IMR-90 (cell line): ENCODE measurements at regions not wholly inside any gene's neighbourhood (a gene's known extent, or its start where the extent isn't known, plus 50 kb on each side); places are given as distances from the start of the nearest gene placed in this dataset.

Experiments
- ATAC-seq: fragments of 200-7000 bp; cut with Tn5 transposase; 2 replicates; pipeline ENCODE4 v1.9.1; 2020; ENCODE audit warnings: low read depth, mild to moderate bottlenecking, moderate library complexity
- BruUV-seq: library from RNA; stranded (reverse); fragments of 400-500 nt; replicated peaks from 2 replicates; lab custom pipeline; 2021; lab: Mats Ljungman, UMichigan
- CTCF ChIA-PET: fragments of 300-600 bp; formaldehyde crosslinking; extraction: SDS; loops from one replicate; lab custom pipeline; 2021; ENCODE audit warnings: antibody characterized with exemption; lab: Yijun Ruan, JAX
- POLR2A ChIA-PET: fragments of 300-600 bp; sonication (Branson Sonifier 250); formaldehyde crosslinking; loops from one replicate; lab custom pipeline; 2022; ENCODE audit warnings: antibody characterized with exemption; ENCODE audit not compliant: unreplicated experiment; lab: Charles Lee
- DNase-seq: peaks from one replicate; pipeline ENCODE4 v3.0.0; 2013
- H2AFZ ChIP-seq: replicated peaks from 2 replicates; pipeline ENCODE3; 2013; ENCODE audit warnings: low read length, mild to moderate bottlenecking; ENCODE audit not compliant: poor library complexity
- H2AK5ac ChIP-seq: 2 replicates; pipeline ENCODE4 v1.6.1; 2013; ENCODE audit warnings: low read depth, low read length, inconsistent platforms
- H2AK9ac ChIP-seq: replicated peaks from 2 replicates; pipeline ENCODE3; 2013; ENCODE audit warnings: mild to moderate bottlenecking, low read depth, low read length, moderate library complexity; ENCODE audit not compliant: poor library complexity
- H2BK120ac ChIP-seq: 2 replicates; pipeline ENCODE4 v1.6.1; 2013; ENCODE audit warnings: low read depth, low read length, inconsistent platforms
- H2BK15ac ChIP-seq: 3 replicates; pipeline ENCODE4 v1.6.1; 2013; ENCODE audit warnings: low read depth, low read length, inconsistent platforms
- H2BK20ac ChIP-seq: 2 replicates; pipeline ENCODE4 v1.6.1; 2013; ENCODE audit warnings: low read depth, mild to moderate bottlenecking, inconsistent platforms, low read length, moderate library complexity
- H2BK5ac ChIP-seq: 2 replicates; pipeline ENCODE4 v1.6.1; 2013; ENCODE audit warnings: mild to moderate bottlenecking, low read depth, low read length, inconsistent platforms; ENCODE audit not compliant: poor library complexity, severe bottlenecking
- H3K14ac ChIP-seq: replicated peaks from 2 replicates; pipeline ENCODE4 v1.6.1; 2013; ENCODE audit warnings: low read depth, low read length, inconsistent platforms
- H3K18ac ChIP-seq: 2 replicates; pipeline ENCODE4 v1.6.1; 2013; ENCODE audit warnings: low read depth, low read length, control low read depth
- H3K23ac ChIP-seq: 2 replicates; pipeline ENCODE4 v1.6.1; 2013; ENCODE audit warnings: low read depth, low read length, inconsistent platforms
- H3K27ac ChIP-seq: 2 replicates; pipeline ENCODE4 v1.5.1; 2013; ENCODE audit warnings: mild to moderate bottlenecking, control low read depth, low read length; ENCODE audit not compliant: insufficient read depth
- H3K27me3 ChIP-seq: 2 replicates; pipeline ENCODE4 v1.6.1; 2013; ENCODE audit warnings: low read length; ENCODE audit not compliant: control insufficient read depth, insufficient read depth
- H3K36me3 ChIP-seq: 2 replicates; pipeline ENCODE4 v1.6.1; 2013; ENCODE audit warnings: low read length, mixed read lengths; ENCODE audit not compliant: control insufficient read depth, insufficient read depth
- H3K4ac ChIP-seq: 2 replicates; pipeline ENCODE4 v1.6.1; 2013; ENCODE audit warnings: low read depth, low read length, inconsistent platforms
- H3K4me1 ChIP-seq: 2 replicates; pipeline ENCODE4 v1.6.1; 2013; ENCODE audit warnings: low read length, mixed read lengths; ENCODE audit not compliant: control insufficient read depth, insufficient read depth
- H3K4me2 ChIP-seq: 2 replicates; pipeline ENCODE4 v1.6.1; 2013; ENCODE audit warnings: low read depth, mild to moderate bottlenecking, control low read depth, low read length, moderate library complexity
- H3K4me3 ChIP-seq: 2 replicates; pipeline ENCODE4 v1.5.1; 2013; ENCODE audit warnings: low read depth, mild to moderate bottlenecking, control low read depth, low read length, moderate library complexity; ENCODE audit not compliant: insufficient read depth
- H3K56ac ChIP-seq: 2 replicates; pipeline ENCODE4 v1.6.1; 2013; ENCODE audit warnings: low read length, inconsistent platforms; ENCODE audit not compliant: insufficient read depth; ENCODE audit errors: extremely low read depth
- H3K79me1 ChIP-seq, 2 experiments: 2 replicates each; pipeline ENCODE4 v1.6.1; 2013; ENCODE audit warnings: low read length in 2 of 2, inconsistent platforms in 1 of 2, low read depth in 1 of 2
- H3K9ac ChIP-seq: 2 replicates; pipeline ENCODE4 v1.6.1; 2013; ENCODE audit warnings: low read depth, low read length, control low read depth
- H3K9me1 ChIP-seq: 2 replicates; pipeline ENCODE4 v1.6.1; 2013; ENCODE audit warnings: low read length, inconsistent platforms; ENCODE audit not compliant: insufficient read depth
- H3K9me3 ChIP-seq: 2 replicates; pipeline ENCODE4 v1.6.1; 2013; ENCODE audit warnings: low read length; ENCODE audit not compliant: control insufficient read depth, insufficient read depth
- H4K20me1 ChIP-seq: 2 replicates; pipeline ENCODE4 v1.6.1; 2013; ENCODE audit warnings: low read length, inconsistent platforms; ENCODE audit not compliant: insufficient read depth
- H4K5ac ChIP-seq: 2 replicates; pipeline ENCODE4 v1.6.1; 2013; ENCODE audit warnings: mild to moderate bottlenecking, low read depth, low read length, control low read depth
- H4K8ac ChIP-seq, 2 experiments: 2 replicates each; pipeline ENCODE4 v1.6.1; 2013; ENCODE audit warnings: low read depth in 2 of 2, low read length in 2 of 2, control low read depth in 1 of 2, inconsistent platforms in 1 of 2
- H4K91ac ChIP-seq: 2 replicates; pipeline ENCODE4 v1.6.1; 2013; ENCODE audit warnings: low read depth, low read length, inconsistent platforms; ENCODE audit not compliant: insufficient read depth
- BHLHE40 ChIP-seq: fragments of 150-350 bp; IDR thresholded peaks from 2 replicates; pipeline ENCODE4 v1.6.1; 2016; ENCODE audit warnings: mild to moderate bottlenecking, low read depth, low read length
- CEBPB ChIP-seq: IDR thresholded peaks from 2 replicates; pipeline ENCODE4 v1.6.1; 2012; ENCODE audit warnings: low read depth, low read length, improper control_type of control experiment
- FOS ChIP-seq: fragments of 150-350 bp; IDR thresholded peaks from 2 replicates; pipeline ENCODE4 v1.6.1; 2016; ENCODE audit warnings: low read depth, low read length
- MAFK ChIP-seq: IDR thresholded peaks from 2 replicates; pipeline ENCODE4 v1.6.1; 2012; ENCODE audit warnings: low read depth, low read length, improper control_type of control experiment
- MAZ ChIP-seq: IDR thresholded peaks from 2 replicates; pipeline ENCODE4 v1.6.1; 2012; ENCODE audit warnings: low read depth, mild to moderate bottlenecking, low read length, improper control_type of control experiment, moderate library complexity, borderline replicate concordance
- MXI1 ChIP-seq: IDR thresholded peaks from 2 replicates; pipeline ENCODE4 v1.6.1; 2012; ENCODE audit warnings: low read depth, mild to moderate bottlenecking, low read length, moderate library complexity, borderline replicate concordance
- NFE2L2 ChIP-seq: fragments of 150-350 bp; IDR thresholded peaks from 2 replicates; pipeline ENCODE4 v1.6.1; 2016; ENCODE audit warnings: low read depth, mild to moderate bottlenecking, low read length
- RAD21 ChIP-seq: IDR thresholded peaks from 2 replicates; pipeline ENCODE4 v1.6.1; 2012; ENCODE audit warnings: low read length, improper control_type of control experiment
- SMC3 ChIP-seq: fragments of 150-350 bp; IDR thresholded peaks from 2 replicates; pipeline ENCODE4 v1.6.1; 2016; ENCODE audit warnings: low read depth, mild to moderate bottlenecking, antibody characterized with exemption, low read length, moderate library complexity
- WGBS, 2 experiments: methylation state at CpG; one replicate each; pipeline versions ENCODE4 v1.1.5 to v1.1.7; 2013; ENCODE audit warnings: missing lambda C conversion rate in 2 of 2; ENCODE audit not compliant: insufficient read length in 1 of 2; ENCODE audit errors: extremely low coverage in 2 of 2; 5-methylcytosine and 5-hydroxymethylcytosine counted together
- dilution Hi-C: fragments of 300-500 bp; cut with HindIII; formaldehyde crosslinking; loops from one replicate; pipeline ENCODE4 v1.14.3; 2018; ENCODE audit warnings: low sequenced_read_pairs; ENCODE audit not compliant: unreplicated experiment
- in situ Hi-C: fragments of 300-500 bp; cut with MboI; formaldehyde crosslinking; loops from 3 replicates; pipeline ENCODE4 v1.14.3; 2019; ENCODE audit warnings: low sequenced_read_pairs, inconsistent platforms, mixed read lengths
- intact Hi-C: fragments of 100-400 bp; cut with micrococcal nuclease; formaldehyde crosslinking; loops from 2 replicates; pipeline ENCODE4 v1.10.0; 2022
- TF ChIP-seq, protein P1 (sequence below): fragments of 150-350 bp; IDR thresholded peaks from 2 replicates; pipeline ENCODE4 v1.6.1; 2016; ENCODE audit warnings: low read depth, mild to moderate bottlenecking, low read length, moderate library complexity, borderline replicate concordance
- TF ChIP-seq, protein P2 (sequence below): fragments of 150-350 bp; IDR thresholded peaks from 2 replicates; pipeline ENCODE4 v1.6.1; 2017; ENCODE audit warnings: mild to moderate bottlenecking, antibody characterized with exemption, low read length, low read depth

DNA sequence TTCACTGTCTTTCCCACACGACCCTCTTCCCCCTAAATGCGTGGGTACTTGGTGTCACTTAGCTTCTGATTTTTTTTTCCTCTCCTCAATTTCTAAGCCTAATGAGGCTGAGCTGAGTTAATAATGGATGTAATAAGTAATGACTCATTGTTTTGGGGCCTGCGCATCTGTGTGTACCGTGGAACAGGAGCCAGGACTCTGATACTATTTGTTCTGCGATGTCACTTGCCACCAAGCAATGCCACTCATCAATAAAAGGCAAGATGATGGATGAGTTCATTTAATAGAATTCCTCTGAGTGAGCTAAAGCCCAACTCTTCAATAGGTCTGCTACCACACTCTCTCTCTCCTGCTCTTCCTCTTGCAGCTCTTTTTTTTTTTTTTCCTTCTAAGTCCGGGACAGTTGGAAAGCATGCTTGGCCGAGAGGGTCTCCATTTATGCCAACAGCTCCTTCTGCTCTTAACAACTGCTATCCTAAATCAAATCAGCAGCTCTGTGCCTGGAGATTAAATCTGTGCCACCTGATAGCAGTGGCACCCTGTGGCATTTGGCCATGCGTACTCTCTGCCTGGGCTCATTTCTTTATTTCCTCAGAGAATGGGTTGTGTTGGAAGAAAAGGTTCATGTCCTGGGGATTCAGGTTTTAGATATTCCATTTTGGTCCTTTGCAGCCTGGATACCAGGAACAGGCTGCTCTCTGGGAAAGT lies 1284.2 kb upstream of the PIK3C3 start:
- Histone ChIP-seq H3K9ac (no peak overlapping the region), H3K4me1 (no peaks in the 10 kb centered on the region), H3K23ac (no peak overlapping the region), H2AK9ac (no peak overlapping the region), H3K14ac (no peak overlapping the region), H3K18ac (no peak overlapping the region), H3K4ac (no peak overlapping the region), H2BK120ac (no peak overlapping the region), H2AFZ (no peak overlapping the region), H4K5ac (no peak overlapping the region), H3K27ac (no peak overlapping the region), H4K8ac (no peak overlapping the region), H3K9me1 (no peaks in the 10 kb centered on the region; the same call in 1 of the 2 replicates), H3K56ac (no peak overlapping the region), H3K9me3 (no peaks in the 10 kb centered on the region), H3K4me3 (no peak overlapping the region), H2BK15ac (no peak overlapping the region), H2AK5ac (no peak overlapping the region), H4K91ac (no peak overlapping the region), H4K20me1 (no peaks in the 10 kb centered on the region), H3K27me3 (no peaks in the 10 kb centered on the region), H3K4me2 (no peak overlapping the region), H2BK20ac (no peak overlapping the region), H3K79me1 (no peaks in the 10 kb centered on the region), H3K36me3 (no peaks in the 10 kb centered on the region), H2BK5ac (no peak overlapping the region)
- TF ChIP-seq MXI1 (no peak), BHLHE40 (no peak), FOS (no peak), SMC3 (no peak), MAFK (no peak), RAD21 (no peak), NFE2L2 (no peak), MAZ (no peak), CEBPB (no peak)
- TF ChIP-seq, protein P1, sequence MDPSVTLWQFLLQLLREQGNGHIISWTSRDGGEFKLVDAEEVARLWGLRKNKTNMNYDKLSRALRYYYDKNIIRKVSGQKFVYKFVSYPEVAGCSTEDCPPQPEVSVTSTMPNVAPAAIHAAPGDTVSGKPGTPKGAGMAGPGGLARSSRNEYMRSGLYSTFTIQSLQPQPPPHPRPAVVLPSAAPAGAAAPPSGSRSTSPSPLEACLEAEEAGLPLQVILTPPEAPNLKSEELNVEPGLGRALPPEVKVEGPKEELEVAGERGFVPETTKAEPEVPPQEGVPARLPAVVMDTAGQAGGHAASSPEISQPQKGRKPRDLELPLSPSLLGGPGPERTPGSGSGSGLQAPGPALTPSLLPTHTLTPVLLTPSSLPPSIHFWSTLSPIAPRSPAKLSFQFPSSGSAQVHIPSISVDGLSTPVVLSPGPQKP = no peak
- TF ChIP-seq, protein P2, sequence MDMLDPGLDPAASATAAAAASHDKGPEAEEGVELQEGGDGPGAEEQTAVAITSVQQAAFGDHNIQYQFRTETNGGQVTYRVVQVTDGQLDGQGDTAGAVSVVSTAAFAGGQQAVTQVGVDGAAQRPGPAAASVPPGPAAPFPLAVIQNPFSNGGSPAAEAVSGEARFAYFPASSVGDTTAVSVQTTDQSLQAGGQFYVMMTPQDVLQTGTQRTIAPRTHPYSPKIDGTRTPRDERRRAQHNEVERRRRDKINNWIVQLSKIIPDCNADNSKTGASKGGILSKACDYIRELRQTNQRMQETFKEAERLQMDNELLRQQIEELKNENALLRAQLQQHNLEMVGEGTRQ = no peak
- DNase-seq (no peak), ATAC-seq (no peak)
- POLR2A ChIA-PET = no interaction called here
- intact Hi-C loops (no loop called here), in situ Hi-C loops (no loop called here), dilution Hi-C loops (no loop called here)
- BruUV-seq = no TSS peak
- no CpG with 5 or more reads among the region's 8 CpGs for WGBS, 2 experiments
- CTCF ChIA-PET = interaction anchor here (0.6 kb wide), 1 partner anchor 734 kb away, joined by 3 read pairs; no protein-coding TSS in a partner anchor
